ENCODE measurements at regions not wholly inside any gene's neighbourhood (a gene's known extent, or its start where the extent isn't known, plus 50 kb on each side); places are given as distances from the start of the nearest gene placed in this dataset.

GRCh38 chr3:99499235-99500158 lies 138.9 kb upstream of the COL8A1 start:
- intact Hi-C loops (cut with DNase I) = no loop called here
- Histone ChIP-seq H3K36me3 (no peaks in the 10 kb centered on the region), H3K9me3 (peaks cover 4% of the 10 kb centered on the region), H3K27ac (no peak overlapping the region), H3K27me3 (no peaks in the 10 kb centered on the region), H3K4me3 (no peak overlapping the region), H3K4me1 (no peaks in the 10 kb centered on the region)
- DNase-seq (ENCODE audit: extremely low spot score in 2 of 2) = no peak
- no peak for TF ChIP-seq CTCF (IDR thresholded peaks at IDR 0.05)
- TF ChIP-seq POLR2AphosphoS5 (IDR thresholded peaks at IDR 0.05; ENCODE audit: insufficient read depth in 1 of 2, low read depth in 1 of 2) = no peak
- no peak for TF ChIP-seq POLR2A (IDR thresholded peaks at IDR 0.05)

GRCh38 chr3:99498550-99499234 lies 139.7 kb upstream of the COL8A1 start:
- Histone ChIP-seq H3K27me3 (no peaks in the 10 kb centered on the region), H3K4me3 (no peak overlapping the region), H3K9me3 (peaks cover 4% of the 10 kb centered on the region), H3K36me3 (no peaks in the 10 kb centered on the region), H3K4me1 (no peaks in the 10 kb centered on the region), H3K27ac (no peak overlapping the region)
- no peak for TF ChIP-seq CTCF (IDR thresholded peaks at IDR 0.05)
- no peak for TF ChIP-seq POLR2A (IDR thresholded peaks at IDR 0.05)
- TF ChIP-seq POLR2AphosphoS5 (IDR thresholded peaks at IDR 0.05; ENCODE audit: insufficient read depth in 1 of 2, low read depth in 1 of 2) = no peak
- intact Hi-C loops (cut with DNase I) = no loop called here
- no peak for DNase-seq (ENCODE audit: extremely low spot score in 2 of 2)

- Histone ChIP-seq H3K4me3 (no peak overlapping the region), H3K4me1 (no peaks in the 10 kb centered on the region), H3K27me3 (no peaks in the 10 kb centered on the region), H3K9me3 (no peaks in the 10 kb centered on the region), H3K36me3 (no peaks in the 10 kb centered on the region), H3K27ac (no peak overlapping the region)
- intact Hi-C loops (cut with DNase I) = no loop called here
- no peak for DNase-seq (ENCODE audit: extremely low spot score in 2 of 2)
- TF ChIP-seq POLR2AphosphoS5 (IDR thresholded peaks at IDR 0.05; ENCODE audit: insufficient read depth in 1 of 2, low read depth in 1 of 2) = no peak
- no peak for TF ChIP-seq POLR2A (IDR thresholded peaks at IDR 0.05)
- TF ChIP-seq CTCF (IDR thresholded peaks at IDR 0.05) = no peak
Observed at GRCh38 chr3:99487894-99488293, 150.5 kb upstream of the COL8A1 start.

GRCh38 chr3:99485286-99485685 lies 153.1 kb upstream of the COL8A1 start:
- Histone ChIP-seq H3K27ac (no peak overlapping the region), H3K9me3 (no peaks in the 10 kb centered on the region), H3K4me1 (no peaks in the 10 kb centered on the region), H3K27me3 (no peaks in the 10 kb centered on the region), H3K4me3 (no peak overlapping the region), H3K36me3 (no peaks in the 10 kb centered on the region)
- intact Hi-C loops (cut with DNase I) = no loop called here
- TF ChIP-seq POLR2AphosphoS5 (IDR thresholded peaks at IDR 0.05; ENCODE audit: insufficient read depth in 1 of 2, low read depth in 1 of 2) (no peak), CTCF (IDR thresholded peaks at IDR 0.05) (no peak), POLR2A (IDR thresholded peaks at IDR 0.05) (no peak)
- no peak for DNase-seq (ENCODE audit: extremely low spot score in 2 of 2)

GRCh38 chr3:99484871-99485270 lies 153.5 kb upstream of the COL8A1 start:
- no peaks in the 10 kb centered on the region for H3K9me3 ChIP-seq
- intact Hi-C loops (cut with DNase I) = no loop called here
- TF ChIP-seq CTCF (IDR thresholded peaks at IDR 0.05) (no peak), POLR2AphosphoS5 (IDR thresholded peaks at IDR 0.05; ENCODE audit: insufficient read depth in 1 of 2, low read depth in 1 of 2) (no peak), POLR2A (IDR thresholded peaks at IDR 0.05) (no peak)

More at GRCh38 chr3:99484871-99485270, 153.5 kb upstream of the COL8A1 start:
- DNase-seq (ENCODE audit: extremely low spot score in 2 of 2) = no peak
- Histone ChIP-seq H3K4me1 (no peaks in the 10 kb centered on the region), H3K36me3 (no peaks in the 10 kb centered on the region), H3K4me3 (no peak overlapping the region), H3K27me3 (no peaks in the 10 kb centered on the region), H3K27ac (no peak overlapping the region)
